Ascending aorta (tissue), 2 donors: ENCODE measurements at regions not wholly inside any gene's neighbourhood (a gene's known extent, or its start where the extent isn't known, plus 50 kb on each side); places are given as distances from the start of the nearest gene placed in this dataset.

Experiments used
- DNase-seq, 2 donors: peaks; one replicate each; pipeline ENCODE4 v3.0.0-alpha.2; 2019; ENCODE audit warnings: low spot score in 2 of 2
- H3K27ac ChIP-seq, 2 donors: fragments of 200-600 bp; sonication (generic); one replicate each; pipeline ENCODE4 v1.5.1; 2016 to 2017; ENCODE audit warnings: mild to moderate bottlenecking in 1 of 2
- H3K27me3 ChIP-seq: fragments of 200-600 bp; sonication (generic); one replicate; pipeline ENCODE4 v1.5.1; 2017
- H3K36me3 ChIP-seq, 2 donors: fragments of 200-600 bp; sonication (generic); one replicate each; pipeline ENCODE4 v1.5.1; 2016
- H3K4me1 ChIP-seq, 2 donors: fragments of 200-600 bp; sonication (generic); one replicate each; pipeline ENCODE4 v1.5.1; 2016 to 2017; ENCODE audit warnings: mild to moderate bottlenecking in 1 of 2
- H3K4me3 ChIP-seq, 2 donors: fragments of 200-600 bp; sonication (generic); one replicate each; pipeline ENCODE4 v1.5.1; 2016 to 2017; ENCODE audit warnings: mild to moderate bottlenecking in 1 of 2
- H3K9me3 ChIP-seq, 2 donors: fragments of 200-600 bp; sonication (generic); one replicate each; pipeline ENCODE4 v1.5.1; 2016
- CTCF ChIP-seq, 3 experiments: fragments of 200-600 bp in 2 of 3; fragments of 450-650 bp in 1 of 3; sonication (generic) in 2 of 3; IDR thresholded peaks; one replicate each; pipeline ENCODE4 v1.5.1; 2016 to 2019; ENCODE audit warnings: antibody characterized with exemption in 3 of 3, mild to moderate bottlenecking in 1 of 3, moderate library complexity in 1 of 3
- intact Hi-C: fragments of 100-400 bp; cut with DNase I; formaldehyde crosslinking; loops from one replicate; pipeline ENCODE4 v1.15.1; 2023

- no peak for TF ChIP-seq CTCF (IDR thresholded peaks at IDR 0.05)
- intact Hi-C loops, result no loop called here
Measured at GRCh38 chr1:191977874-191978506, 180.3 kb upstream of the RGS18 start.

GRCh38 chr1:191984856-191985255 lies 173.4 kb upstream of the RGS18 start:
- Histone ChIP-seq H3K27me3 (no peaks in the 10 kb centered on the region), H3K36me3 (no peaks in the 10 kb centered on the region), H3K4me1 (no peaks in the 10 kb centered on the region), H3K4me3 (no peak overlapping the region), H3K9me3 (peaks cover 0 to 12% of the 10 kb centered on the region in 2 donors), H3K27ac (no peak overlapping the region)
- TF ChIP-seq CTCF (IDR thresholded peaks at IDR 0.05), result no peak
- intact Hi-C loops, result no loop called here
- DNase-seq, result no peak

More at GRCh38 chr1:191977874-191978506, 180.3 kb upstream of the RGS18 start:
- H3K36me3 ChIP-seq, result no peaks in the 10 kb centered on the region
- no peak overlapping the region for H3K27ac ChIP-seq
- no peaks in the 10 kb centered on the region for H3K27me3 ChIP-seq
- no peak for DNase-seq
- no peak overlapping the region for H3K4me3 ChIP-seq
- no peaks in the 10 kb centered on the region for H3K4me1 ChIP-seq
- peaks cover 0 to 12% of the 10 kb centered on the region in 2 donors for H3K9me3 ChIP-seq

- intact Hi-C loops, result no loop called here
- DNase-seq, result no peak
- H3K36me3 ChIP-seq, result no peaks in the 10 kb centered on the region
- H3K4me1 ChIP-seq, result no peaks in the 10 kb centered on the region
- no peak for TF ChIP-seq CTCF (IDR thresholded peaks at IDR 0.05)
- H3K27ac ChIP-seq, result no peak overlapping the region
- H3K27me3 ChIP-seq, result no peaks in the 10 kb centered on the region
- H3K4me3 ChIP-seq, result no peak overlapping the region
- H3K9me3 ChIP-seq, result no peaks in the 10 kb centered on the region
Measured at GRCh38 chr1:191992118-191992517, 166.1 kb upstream of the RGS18 start.

GRCh38 chr1:191993549-191993948 lies 164.7 kb upstream of the RGS18 start:
- intact Hi-C loops, result no loop called here
- Histone ChIP-seq H3K9me3 (no peaks in the 10 kb centered on the region), H3K27ac (no peak overlapping the region), H3K27me3 (no peaks in the 10 kb centered on the region), H3K4me3 (no peak overlapping the region), H3K4me1 (no peaks in the 10 kb centered on the region), H3K36me3 (no peaks in the 10 kb centered on the region)
- no peak for DNase-seq
- no peak for TF ChIP-seq CTCF (IDR thresholded peaks at IDR 0.05)

GRCh38 chr1:192002063-192002462 lies 156.2 kb upstream of the RGS18 start:
- no peaks in the 10 kb centered on the region for H3K36me3 ChIP-seq
- no peaks in the 10 kb centered on the region for H3K27me3 ChIP-seq
- intact Hi-C loops, result no loop called here
- H3K9me3 ChIP-seq, result no peaks in the 10 kb centered on the region
- DNase-seq, result no peak
- no peak overlapping the region for H3K4me3 ChIP-seq
- no peaks in the 10 kb centered on the region for H3K4me1 ChIP-seq
- no peak for TF ChIP-seq CTCF (IDR thresholded peaks at IDR 0.05)
- no peak overlapping the region for H3K27ac ChIP-seq
